ENCODE measurements at regions not wholly inside any gene's neighbourhood (a gene's known extent, or its start where the extent isn't known, plus 50 kb on each side); places are given as distances from the start of the nearest gene placed in this dataset.
"Not testable (repeated sequence)": the region's sequence is repeated elsewhere in the genome, so short reads cannot be mapped to it uniquely, and the experiment has no call there.

- DNase-seq (ENCODE audit: low read depth in 4 of 4, low spot score in 3 of 4), result no peak
Measured at GRCh38 chr5:163867738-163868137, 362.3 kb downstream of the MAT2B start.

GRCh38 chr5:163869581-163869980, 364.2 kb downstream of the MAT2B start:
- no peak for DNase-seq (ENCODE audit: low read depth in 4 of 4, low spot score in 3 of 4)

- no peak for DNase-seq (ENCODE audit: low read depth in 4 of 4, low spot score in 3 of 4)
Measured at GRCh38 chr5:163870441-163870840, 365.0 kb downstream of the MAT2B start.

- DNase-seq (ENCODE audit: low read depth in 4 of 4, low spot score in 3 of 4), result no peak
Measured at GRCh38 chr5:163874431-163874830, 369.0 kb downstream of the MAT2B start.

GRCh38 chr5:163874912-163875311, 369.5 kb downstream of the MAT2B start:
- DNase-seq (ENCODE audit: low read depth in 4 of 4, low spot score in 3 of 4), result not testable (repeated sequence)

- DNase-seq (ENCODE audit: low read depth in 4 of 4, low spot score in 3 of 4), result peak in 1 of 4 donors; percentile 22
Measured at GRCh38 chr5:163877865-163878264, 372.4 kb downstream of the MAT2B start.

GRCh38 chr5:163878490-163878889, 373.1 kb downstream of the MAT2B start:
- DNase-seq (ENCODE audit: low read depth in 4 of 4, low spot score in 3 of 4), result no peak

- DNase-seq (ENCODE audit: low read depth in 4 of 4, low spot score in 3 of 4), result no peak
Measured at GRCh38 chr5:163880302-163880701, 374.9 kb downstream of the MAT2B start.

- no peak for DNase-seq (ENCODE audit: low read depth in 4 of 4, low spot score in 3 of 4)
Measured at GRCh38 chr5:163885117-163885516, 379.7 kb downstream of the MAT2B start.

- no peak for DNase-seq (ENCODE audit: low read depth in 4 of 4, low spot score in 3 of 4)
Measured at GRCh38 chr5:163887854-163888253, 382.4 kb downstream of the MAT2B start.

GRCh38 chr5:163888366-163888765, 382.9 kb downstream of the MAT2B start:
- no peak for DNase-seq (ENCODE audit: low read depth in 4 of 4, low spot score in 3 of 4)

GRCh38 chr5:163889369-163889768, 383.9 kb downstream of the MAT2B start:
- DNase-seq (ENCODE audit: low read depth in 4 of 4, low spot score in 3 of 4), result no peak

GRCh38 chr5:163890261-163890660, 384.8 kb downstream of the MAT2B start:
- no peak for DNase-seq (ENCODE audit: low read depth in 4 of 4, low spot score in 3 of 4)

- no peak for DNase-seq (ENCODE audit: low read depth in 4 of 4, low spot score in 3 of 4)
Measured at GRCh38 chr5:163893281-163893680, 387.9 kb downstream of the MAT2B start.

GRCh38 chr5:163894645-163895044, 389.2 kb downstream of the MAT2B start:
- no peak for DNase-seq (ENCODE audit: low read depth in 4 of 4, low spot score in 3 of 4)

- no peak for DNase-seq (ENCODE audit: low read depth in 4 of 4, low spot score in 3 of 4)
Measured at GRCh38 chr5:163898873-163899272, 393.5 kb downstream of the MAT2B start.

GRCh38 chr5:163907783-163908182, 402.4 kb downstream of the MAT2B start:
- not testable (repeated sequence) for DNase-seq (ENCODE audit: low read depth in 4 of 4, low spot score in 3 of 4)

- DNase-seq (ENCODE audit: low read depth in 4 of 4, low spot score in 3 of 4), result no peak
Measured at GRCh38 chr5:163908253-163908652, 402.8 kb downstream of the MAT2B start.

- no peak for DNase-seq (ENCODE audit: low read depth in 4 of 4, low spot score in 3 of 4)
Measured at GRCh38 chr5:163910226-163910625, 404.8 kb downstream of the MAT2B start.

GRCh38 chr5:163912046-163912445, 406.6 kb downstream of the MAT2B start:
- no peak for DNase-seq (ENCODE audit: low read depth in 4 of 4, low spot score in 3 of 4)

- no peak for DNase-seq (ENCODE audit: low read depth in 4 of 4, low spot score in 3 of 4)
Measured at GRCh38 chr5:163913548-163913947, 408.1 kb downstream of the MAT2B start.

GRCh38 chr5:163914910-163915309, 409.5 kb downstream of the MAT2B start:
- no peak for DNase-seq (ENCODE audit: low read depth in 4 of 4, low spot score in 3 of 4)

GRCh38 chr5:163915481-163915961, 410.1 kb downstream of the MAT2B start:
- peak in 2 of 4 donors; percentile 4 to 5 for DNase-seq (ENCODE audit: low read depth in 4 of 4, low spot score in 3 of 4)
